ENCODE measurements at regions not wholly inside any gene's neighbourhood (a gene's known extent, or its start where the extent isn't known, plus 50 kb on each side); places are given as distances from the start of the nearest gene placed in this dataset.
"Not testable (repeated sequence)": the region's sequence is repeated elsewhere in the genome, so short reads cannot be mapped to it uniquely, and the experiment has no call there.

- DNase-seq (ENCODE audit: low read depth), result no peak
Measured at GRCh38 chr4:33628296-33628695, 2616.0 kb downstream of the ARAP2 start.

- DNase-seq (ENCODE audit: low read depth), result no peak
Measured at GRCh38 chr4:33649015-33649414, 2595.3 kb downstream of the ARAP2 start.

- no peak for DNase-seq (ENCODE audit: low read depth)
Measured at GRCh38 chr4:33649471-33649870, 2594.8 kb downstream of the ARAP2 start.

GRCh38 chr4:33650036-33650435 lies 2594.3 kb downstream of the ARAP2 start:
- DNase-seq (ENCODE audit: low read depth), result no peak

- no peak for DNase-seq (ENCODE audit: low read depth)
Measured at GRCh38 chr4:33658971-33659370, 2585.3 kb downstream of the ARAP2 start.

- DNase-seq (ENCODE audit: low read depth), result no peak
Measured at GRCh38 chr4:33661636-33662035, 2582.7 kb downstream of the ARAP2 start.

GRCh38 chr4:33685939-33686338 lies 2558.4 kb downstream of the ARAP2 start:
- DNase-seq (ENCODE audit: low read depth), result no peak

GRCh38 chr4:33696041-33696440 lies 2548.3 kb downstream of the ARAP2 start:
- no peak for DNase-seq (ENCODE audit: low read depth)

- DNase-seq (ENCODE audit: low read depth), result no peak
Measured at GRCh38 chr4:33696586-33696985, 2547.7 kb downstream of the ARAP2 start.

GRCh38 chr4:33709247-33709646 lies 2535.1 kb downstream of the ARAP2 start:
- DNase-seq (ENCODE audit: low read depth), result no peak

- no peak for DNase-seq (ENCODE audit: low read depth)
Measured at GRCh38 chr4:33711826-33712225, 2532.5 kb downstream of the ARAP2 start.

GRCh38 chr4:33714971-33715370 lies 2529.3 kb downstream of the ARAP2 start:
- DNase-seq (ENCODE audit: low read depth), result no peak

GRCh38 chr4:33715841-33716395 lies 2528.4 kb downstream of the ARAP2 start:
- no peak for DNase-seq (ENCODE audit: low read depth)

- no peak for DNase-seq (ENCODE audit: low read depth)
Measured at GRCh38 chr4:33722254-33722653, 2522.1 kb downstream of the ARAP2 start.

- no peak for DNase-seq (ENCODE audit: low read depth)
Measured at GRCh38 chr4:33722800-33723516, 2521.4 kb downstream of the ARAP2 start.

- no peak for DNase-seq (ENCODE audit: low read depth)
Measured at GRCh38 chr4:33724685-33725084, 2519.6 kb downstream of the ARAP2 start.

- no peak for DNase-seq (ENCODE audit: low read depth)
Measured at GRCh38 chr4:33725861-33726260, 2518.5 kb downstream of the ARAP2 start.

- DNase-seq (ENCODE audit: low read depth), result no peak
Measured at GRCh38 chr4:33737726-33738125, 2506.6 kb downstream of the ARAP2 start.

GRCh38 chr4:33739884-33740632 lies 2504.3 kb downstream of the ARAP2 start:
- no peak for DNase-seq (ENCODE audit: low read depth)

GRCh38 chr4:33740871-33741270 lies 2503.4 kb downstream of the ARAP2 start:
- DNase-seq (ENCODE audit: low read depth), result not testable (repeated sequence)

GRCh38 chr4:33746979-33747378 lies 2497.3 kb downstream of the ARAP2 start:
- no peak for DNase-seq (ENCODE audit: low read depth)

GRCh38 chr4:33751050-33751449 lies 2493.3 kb downstream of the ARAP2 start:
- no peak for DNase-seq (ENCODE audit: low read depth)

GRCh38 chr4:33772582-33772981 lies 2471.7 kb downstream of the ARAP2 start:
- DNase-seq (ENCODE audit: low read depth), result no peak

All from activated T-cell treated with anti-CD3 and anti-CD28 coated beads for 48 hours (primary cell).